ENCODE measurements at regions not wholly inside any gene's neighbourhood (a gene's known extent, or its start where the extent isn't known, plus 50 kb on each side); places are given as distances from the start of the nearest gene placed in this dataset.

GRCh38 chr3:170741756-170742529, 128.1 kb downstream of the RPL22L1 start:
- Histone ChIP-seq H3K36me3 (replicated peaks in 1 of 2; ENCODE audit: control insufficient read depth in 1 of 2, insufficient read depth in 2 of 2, low read length in 1 of 2) (no peaks in the 10 kb centered on the region), H3K27me3 (ENCODE audit: insufficient read depth) (no peaks in the 10 kb centered on the region), H3K9me3 (no peaks in the 10 kb centered on the region), H2AFZ (ENCODE audit: low read depth) (peak overlapping the region; percentile 66; the same call in 1 of the 2 replicates), H3K4me1 (ENCODE audit: control insufficient read depth in 1 of 2, insufficient read depth in 2 of 2, low read depth in 1 of 2, low read length in 1 of 2) (peaks cover 2 to 30% of the 10 kb centered on the region in 2 experiments; a peak in 3 of 4 replicates), H3K4me2 (no peak overlapping the region), H3K4me3 (ENCODE audit: low read depth in 2 of 2, low read length in 1 of 2) (no peak overlapping the region), H4K20me1 (ENCODE audit: insufficient read depth) (no peaks in the 10 kb centered on the region), H3K79me2 (ENCODE audit: insufficient read depth) (no peaks in the 10 kb centered on the region), H3K9me2 (no peaks in the 10 kb centered on the region), H3F3A (replicated peaks; ENCODE audit: insufficient read depth) (peaks cover 32% of the 10 kb centered on the region), H3K9ac (0 out of 2 replicates have a peak overlapping the region, but pooled peaks have one; percentile 5), H3K27ac (ENCODE audit: low read depth in 2 of 2, low read length in 1 of 2) (peak overlapping the region; percentile 37 to 44; a peak in 3 of 4 replicates)
- DNase-seq = no peak
- ChIA-PET CTCF (interaction anchor here (0.6 to 1.7 kb wide), 7 partner anchors 8 to 70 kb away, joined by 3 to 9 read pairs (median 3); no protein-coding TSS in a partner anchor), POLR2A (no interaction called here)
- peak; percentile 32; the same call in 1 of the 2 replicates for TF ChIP-seq FOSL2 (IDR thresholded peaks at IDR 0.05; ENCODE audit: borderline replicate concordance, low read depth)
- no peak for TF ChIP-seq GATA2 (CRISPR knock-in tag; IDR thresholded peaks at IDR 0.05)
- TF ChIP-seq TCF12 (IDR thresholded peaks at IDR 0.05) = peak; percentile 49
- peak; percentile 44; the same call in 1 of the 2 replicates for TF ChIP-seq PBX3 (IDR thresholded peaks at IDR 0.05)
- 32% methylated on average over 2 of the region's 2 CpGs for whole genome bisulfite sequencing (ENCODE audit: low lambda C conversion rate)

GRCh38 chr3:170740726-170741591, 129.0 kb downstream of the RPL22L1 start:
- no peak overlapping the region for H3K4me2 ChIP-seq

More at GRCh38 chr3:170740726-170741591, 129.0 kb downstream of the RPL22L1 start:
- H3K9ac ChIP-seq = peak overlapping the region; percentile 5; the same call in 1 of the 2 replicates
- TF ChIP-seq RCOR1 (IDR thresholded peaks at IDR 0.05; ENCODE audit: low read length) = no peak
- no peak for TF ChIP-seq SMC3 (IDR thresholded peaks at IDR 0.05; ENCODE audit: low read depth, low read length)
- 0 out of 2 replicates have a peak, but pooled peaks have one; percentile 15 for TF ChIP-seq NFIC (IDR thresholded peaks at IDR 0.05; ENCODE audit: borderline replicate concordance)
- TF ChIP-seq RAD21 (IDR thresholded peaks at IDR 0.05; ENCODE audit: low read length) = no peak
- TF ChIP-seq MXI1 (IDR thresholded peaks at IDR 0.05; ENCODE audit: low read depth, low read length) = no peak
- TF ChIP-seq TEAD4 (IDR thresholded peaks at IDR 0.05; ENCODE audit: borderline replicate concordance, insufficient read depth) = no peak
- no peak for TF ChIP-seq RFX5 (IDR thresholded peaks at IDR 0.05; ENCODE audit: low read length)
- 0 out of 2 replicates have a peak, but pooled peaks have one; percentile 26 for TF ChIP-seq MAX (IDR thresholded peaks at IDR 0.05; ENCODE audit: low read depth)
- TF ChIP-seq JUND (IDR thresholded peaks at IDR 0.05) = no peak
- TF ChIP-seq NRF1 (IDR thresholded peaks at IDR 0.05; ENCODE audit: low read depth, low read length) = no peak
- no peak for TF ChIP-seq MEF2A (IDR thresholded peaks at IDR 0.05; ENCODE audit: borderline replicate concordance, low read depth)
- WGBS (ENCODE audit: low lambda C conversion rate) = 82% methylated on average over 9 of the region's 10 CpGs
- no peaks in the 10 kb centered on the region for H3K9me3 ChIP-seq
- DNase-seq = no peak
- peaks cover 31% of the 10 kb centered on the region for H3F3A ChIP-seq (replicated peaks; ENCODE audit: insufficient read depth)
- peak overlapping the region; percentile 66; the same call in 1 of the 2 replicates for H2AFZ ChIP-seq (ENCODE audit: low read depth)
- no peaks in the 10 kb centered on the region for H4K20me1 ChIP-seq (ENCODE audit: insufficient read depth)
- peaks cover 2 to 29% of the 10 kb centered on the region in 2 experiments; a peak in 3 of 4 replicates for H3K4me1 ChIP-seq (ENCODE audit: control insufficient read depth in 1 of 2, insufficient read depth in 2 of 2, low read depth in 1 of 2, low read length in 1 of 2)
- H3K27ac ChIP-seq (ENCODE audit: low read depth in 2 of 2, low read length in 1 of 2) = peak overlapping the region in 1 of 2 experiments; percentile 37; a peak in 1 of 4 replicates
- H3K9me2 ChIP-seq = no peaks in the 10 kb centered on the region
- CTCF ChIA-PET = interaction anchor here (1.4 to 1.5 kb wide), 2 partner anchors 10 to 12 kb away, joined by 3 to 4 read pairs; no protein-coding TSS in a partner anchor
- POLR2A ChIA-PET = no interaction called here
- H3K79me2 ChIP-seq (ENCODE audit: insufficient read depth) = no peaks in the 10 kb centered on the region
- no peaks in the 10 kb centered on the region for H3K36me3 ChIP-seq (replicated peaks in 1 of 2; ENCODE audit: control insufficient read depth in 1 of 2, insufficient read depth in 2 of 2, low read length in 1 of 2)
- no peak overlapping the region for H3K4me3 ChIP-seq (ENCODE audit: low read depth in 2 of 2, low read length in 1 of 2)
- H3K27me3 ChIP-seq (ENCODE audit: insufficient read depth) = no peaks in the 10 kb centered on the region

All from SK-N-SH (cell line).